NCI-H460 (cell line): ENCODE measurements at regions not wholly inside any gene's neighbourhood (a gene's known extent, or its start where the extent isn't known, plus 50 kb on each side); places are given as distances from the start of the nearest gene placed in this dataset.

ENCODE experiments used
- DNase-seq: peaks from one replicate; pipeline ENCODE4 v3.0.0-alpha.2; 2016; ENCODE audit warnings: low read depth; ENCODE audit errors: extremely low read depth

GRCh38 chr7:91515961-91516360 is 251.7 kb downstream of the FZD1 start:
- no peak for DNase-seq

GRCh38 chr7:91517201-91517785 is 253.1 kb downstream of the FZD1 start:
- no peak for DNase-seq

GRCh38 chr7:91518058-91518457 is 253.8 kb downstream of the FZD1 start:
- no peak for DNase-seq

GRCh38 chr7:91519241-91520158 is 255.3 kb downstream of the FZD1 start:
- DNase-seq = no peak

- no peak for DNase-seq
Measured at GRCh38 chr7:91520645-91521044, 256.4 kb downstream of the FZD1 start.

- DNase-seq = no peak
Measured at GRCh38 chr7:91526404-91526803, 262.2 kb downstream of the FZD1 start.

- DNase-seq = no peak
Measured at GRCh38 chr7:91527460-91527859, 263.2 kb downstream of the FZD1 start.

- DNase-seq = no peak
Measured at GRCh38 chr7:91533996-91534395, 269.8 kb downstream of the FZD1 start.

- no peak for DNase-seq
Measured at GRCh38 chr7:91537260-91538152, 273.3 kb downstream of the FZD1 start.

GRCh38 chr7:91541641-91542040 is 277.4 kb downstream of the FZD1 start:
- DNase-seq = no peak

GRCh38 chr7:91543646-91544045 is 279.4 kb downstream of the FZD1 start:
- DNase-seq = no peak

GRCh38 chr7:91549878-91550277 is 285.6 kb downstream of the FZD1 start:
- DNase-seq = no peak

- no peak for DNase-seq
Measured at GRCh38 chr7:91550931-91551330, 286.7 kb downstream of the FZD1 start.

- no peak for DNase-seq
Measured at GRCh38 chr7:91551377-91552175, 287.3 kb downstream of the FZD1 start.

- DNase-seq = no peak
Measured at GRCh38 chr7:91553410-91553895, 289.2 kb downstream of the FZD1 start.

GRCh38 chr7:91554883-91555282 is 290.6 kb downstream of the FZD1 start:
- no peak for DNase-seq

GRCh38 chr7:91556239-91556638 is 292.0 kb downstream of the FZD1 start:
- no peak for DNase-seq

GRCh38 chr7:91556956-91557650 is 292.9 kb downstream of the FZD1 start:
- no peak for DNase-seq

- DNase-seq = peak; percentile 23
Measured at GRCh38 chr7:91557789-91558404, 293.7 kb downstream of the FZD1 start.
